PC-3 (cell line): ENCODE measurements at regions not wholly inside any gene's neighbourhood (a gene's known extent, or its start where the extent isn't known, plus 50 kb on each side); places are given as distances from the start of the nearest gene placed in this dataset.

Experiments
- EZH2 ChIP-seq: fragments of 300-600 bp; sonication (generic); IDR thresholded peaks from one replicate; pipeline ENCODE4 v1.6.1; 2017; ENCODE audit warnings: antibody characterized with exemption, mild to moderate bottlenecking, low read length; ENCODE audit not compliant: unreplicated experiment
- TF ChIP-seq, protein P1 (sequence below): fragments of 300-600 bp; sonication (generic); conservative IDR thresholded peaks from 2 replicates; pipeline ENCODE4 v1.5.1; 2017; ENCODE audit warnings: antibody characterized with exemption, low read depth, mild to moderate bottlenecking, low read length

DNA sequence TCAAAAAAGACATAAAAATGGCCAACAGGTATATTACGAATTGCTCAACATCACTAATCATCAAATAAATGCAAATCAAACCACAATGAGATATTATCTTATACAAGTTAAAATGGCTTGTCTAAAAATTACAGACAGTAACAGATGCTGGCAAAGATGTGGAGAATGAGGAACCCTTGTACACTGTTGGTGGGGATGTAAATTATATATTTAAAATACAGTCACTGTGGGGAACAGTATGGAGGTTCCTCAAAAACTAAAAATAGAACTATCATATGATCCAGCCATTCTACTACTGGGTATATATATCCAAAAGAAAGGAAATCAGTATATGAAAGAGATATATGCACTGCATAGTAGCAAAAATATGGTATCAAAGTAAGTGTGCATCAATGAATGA is 1037.2 kb upstream of the B3GALT2 start:
- TF ChIP-seq, protein P1, sequence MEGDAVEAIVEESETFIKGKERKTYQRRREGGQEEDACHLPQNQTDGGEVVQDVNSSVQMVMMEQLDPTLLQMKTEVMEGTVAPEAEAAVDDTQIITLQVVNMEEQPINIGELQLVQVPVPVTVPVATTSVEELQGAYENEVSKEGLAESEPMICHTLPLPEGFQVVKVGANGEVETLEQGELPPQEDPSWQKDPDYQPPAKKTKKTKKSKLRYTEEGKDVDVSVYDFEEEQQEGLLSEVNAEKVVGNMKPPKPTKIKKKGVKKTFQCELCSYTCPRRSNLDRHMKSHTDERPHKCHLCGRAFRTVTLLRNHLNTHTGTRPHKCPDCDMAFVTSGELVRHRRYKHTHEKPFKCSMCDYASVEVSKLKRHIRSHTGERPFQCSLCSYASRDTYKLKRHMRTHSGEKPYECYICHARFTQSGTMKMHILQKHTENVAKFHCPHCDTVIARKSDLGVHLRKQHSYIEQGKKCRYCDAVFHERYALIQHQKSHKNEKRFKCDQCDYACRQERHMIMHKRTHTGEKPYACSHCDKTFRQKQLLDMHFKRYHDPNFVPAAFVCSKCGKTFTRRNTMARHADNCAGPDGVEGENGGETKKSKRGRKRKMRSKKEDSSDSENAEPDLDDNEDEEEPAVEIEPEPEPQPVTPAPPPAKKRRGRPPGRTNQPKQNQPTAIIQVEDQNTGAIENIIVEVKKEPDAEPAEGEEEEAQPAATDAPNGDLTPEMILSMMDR, result no peak
- TF ChIP-seq EZH2, result no peak
